GM18951 (cell line): ENCODE measurements at regions not wholly inside any gene's neighbourhood (a gene's known extent, or its start where the extent isn't known, plus 50 kb on each side); places are given as distances from the start of the nearest gene placed in this dataset.
"Not testable (repeated sequence)": the region's sequence is repeated elsewhere in the genome, so short reads cannot be mapped to it uniquely, and the experiment has no call there.

ENCODE experiments used
- POLR2A ChIP-seq: IDR thresholded peaks from 4 replicates; pipeline ENCODE4 v1.6.1; 2011; ENCODE audit warnings: mild to moderate bottlenecking; ENCODE audit not compliant: insufficient read length, insufficient read depth; ENCODE audit errors: extremely low read depth
- in situ Hi-C: fragments of 300-500 bp; cut with MboI; formaldehyde crosslinking; loops from one replicate; pipeline ENCODE4 v1.12.0; 2022; ENCODE audit warnings: low sequenced_read_pairs, mixed read lengths, inconsistent platforms; ENCODE audit not compliant: unreplicated experiment

DNA sequence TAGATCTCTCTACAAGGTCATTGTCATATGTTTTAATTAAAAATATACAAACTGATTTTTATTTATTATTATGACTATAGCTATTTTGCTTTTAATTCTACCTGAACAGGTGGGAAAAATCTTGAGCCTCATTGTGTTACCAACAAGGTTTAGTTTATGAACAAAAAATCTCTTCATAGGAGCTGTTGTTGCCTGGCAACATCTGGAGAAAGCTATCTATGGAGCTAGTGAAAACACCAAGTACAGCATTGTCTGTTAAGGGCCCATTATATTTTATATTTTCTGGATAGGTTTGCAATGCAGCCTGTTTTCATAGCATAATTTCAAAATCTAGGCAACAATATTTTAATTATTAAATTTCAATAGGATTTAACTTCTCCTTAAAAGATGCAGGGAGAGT, 383.0 kb upstream of the TMEFF2 start:
- TF ChIP-seq POLR2A = no peak
- in situ Hi-C loops = no loop called here

GRCh38 chr2:192574552-192574951, 379.8 kb upstream of the TMEFF2 start:
- in situ Hi-C loops = no loop called here

GRCh38 chr2:192571636-192572035, 376.9 kb upstream of the TMEFF2 start:
- in situ Hi-C loops = no loop called here
- no peak for TF ChIP-seq POLR2A

More at GRCh38 chr2:192574552-192574951, 379.8 kb upstream of the TMEFF2 start:
- TF ChIP-seq POLR2A = no peak

DNA sequence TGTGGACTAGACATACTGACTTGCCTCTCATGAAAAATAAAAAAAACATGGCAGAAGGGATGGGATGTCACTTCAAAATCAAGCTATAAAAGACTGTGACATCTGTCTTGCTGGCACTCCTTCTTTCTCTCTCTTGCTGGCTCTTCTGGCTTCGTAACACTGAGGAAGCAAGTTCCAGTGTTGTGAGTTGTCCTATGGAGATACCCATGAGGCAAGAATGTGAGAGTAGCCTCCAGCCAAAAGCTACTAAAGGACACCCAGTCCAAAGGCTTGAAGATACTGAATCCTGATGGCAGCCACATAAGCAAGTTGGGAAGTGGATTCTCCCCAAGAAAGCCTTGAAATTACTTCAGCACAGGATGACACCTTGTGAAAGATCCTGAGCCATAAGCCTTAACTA, 376.1 kb upstream of the TMEFF2 start:
- in situ Hi-C loops = no loop called here
- TF ChIP-seq POLR2A = no peak

DNA sequence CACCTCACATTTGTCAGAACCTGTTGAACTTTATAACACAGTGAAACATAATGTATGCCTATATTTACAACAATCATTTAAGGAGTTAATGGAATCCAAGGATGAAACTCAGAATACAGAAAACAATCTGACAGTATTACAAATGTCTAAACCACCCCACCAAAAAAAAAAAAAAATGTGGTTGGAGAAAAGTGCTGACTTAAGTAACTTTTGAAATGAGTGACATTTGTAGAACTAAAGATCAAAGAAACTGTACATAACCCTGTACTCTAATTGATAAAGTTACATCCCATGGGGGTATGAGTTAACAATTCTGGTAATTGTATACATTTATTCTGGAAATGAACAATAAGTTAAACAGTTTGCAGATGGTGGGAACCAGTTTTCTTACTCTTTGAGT, 372.1 kb upstream of the TMEFF2 start:
- in situ Hi-C loops = no loop called here
- TF ChIP-seq POLR2A = no peak

DNA sequence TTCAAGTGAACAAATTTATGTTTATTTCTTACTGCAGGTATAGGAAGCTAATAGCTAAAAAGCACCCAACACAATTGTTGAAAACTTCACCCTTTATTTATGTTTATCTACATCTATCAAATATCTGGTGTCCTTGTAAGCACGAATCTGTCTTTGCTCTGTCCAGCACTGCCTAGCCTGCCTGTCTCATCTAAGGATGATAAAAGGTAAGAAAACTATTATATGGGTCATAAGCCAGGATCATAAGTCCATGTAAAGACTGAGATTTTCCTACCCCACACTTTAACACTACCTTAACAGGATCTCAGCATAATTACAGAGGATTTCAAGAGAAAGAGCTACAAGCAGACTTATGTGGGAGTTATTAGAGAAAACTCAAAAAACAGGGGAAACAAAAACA, 365.6 kb upstream of the TMEFF2 start:
- no peak for TF ChIP-seq POLR2A
- in situ Hi-C loops = no loop called here

DNA sequence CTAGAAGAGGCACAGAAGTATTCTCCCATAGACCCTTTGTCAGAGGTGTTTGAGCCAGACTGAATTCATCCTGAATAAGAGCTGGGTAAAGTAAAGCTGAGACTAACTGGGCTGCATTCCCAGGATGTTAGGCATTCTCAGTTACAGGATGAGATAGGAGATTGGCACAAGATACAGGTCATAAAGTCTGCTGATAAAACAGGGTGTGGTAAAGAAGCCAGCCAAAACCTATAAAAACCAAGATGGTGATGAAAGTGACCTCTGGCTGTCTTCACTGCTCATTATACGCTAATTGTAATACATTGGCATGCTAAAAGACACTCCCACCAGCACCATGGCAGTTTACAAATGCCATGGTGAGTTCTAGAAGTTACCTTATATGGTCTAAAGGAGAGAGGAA, 364.9 kb upstream of the TMEFF2 start:
- in situ Hi-C loops = no loop called here
- no peak for TF ChIP-seq POLR2A

- TF ChIP-seq POLR2A = no peak
- in situ Hi-C loops = no loop called here
These were observed 363.9 kb upstream of the TMEFF2 start for GRCh38 chr2:192558637-192559036.

GRCh38 chr2:192555740-192556139, 361.0 kb upstream of the TMEFF2 start:
- TF ChIP-seq POLR2A = no peak
- in situ Hi-C loops = no loop called here

DNA sequence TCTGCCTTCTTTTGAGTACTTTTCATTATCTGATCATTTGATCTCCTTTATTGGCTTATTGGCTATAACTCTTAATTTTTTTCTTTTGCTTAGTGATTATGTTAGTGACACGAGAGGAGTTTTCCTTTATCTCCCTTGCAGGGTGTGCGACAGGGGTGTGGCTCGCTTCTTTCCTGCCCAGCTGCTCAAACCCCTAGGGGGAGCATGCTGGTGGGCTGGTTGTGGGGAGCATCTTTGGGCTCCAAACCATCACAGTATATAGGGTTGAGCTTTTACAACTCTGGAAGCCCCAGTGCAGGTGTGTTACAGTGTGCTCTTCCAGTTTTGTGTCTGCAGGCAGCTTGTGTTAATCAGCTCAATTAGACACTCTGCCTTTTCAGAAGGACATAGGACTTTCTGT, 357.0 kb upstream of the TMEFF2 start:
- in situ Hi-C loops = no loop called here

GRCh38 chr2:192546565-192546964, 351.8 kb upstream of the TMEFF2 start:
- TF ChIP-seq POLR2A = no peak
- in situ Hi-C loops = no loop called here

More for the DNA sequence above, 357.0 kb upstream of the TMEFF2 start:
- no peak for TF ChIP-seq POLR2A

GRCh38 chr2:192544371-192544955, 349.7 kb upstream of the TMEFF2 start:
- no peak for TF ChIP-seq POLR2A
- in situ Hi-C loops = no loop called here

GRCh38 chr2:192542148-192543066, 347.7 kb upstream of the TMEFF2 start:
- in situ Hi-C loops = not testable (repeated sequence)

- in situ Hi-C loops = no loop called here
- TF ChIP-seq POLR2A = no peak
These were observed 344.6 kb upstream of the TMEFF2 start for GRCh38 chr2:192539306-192539705.

DNA sequence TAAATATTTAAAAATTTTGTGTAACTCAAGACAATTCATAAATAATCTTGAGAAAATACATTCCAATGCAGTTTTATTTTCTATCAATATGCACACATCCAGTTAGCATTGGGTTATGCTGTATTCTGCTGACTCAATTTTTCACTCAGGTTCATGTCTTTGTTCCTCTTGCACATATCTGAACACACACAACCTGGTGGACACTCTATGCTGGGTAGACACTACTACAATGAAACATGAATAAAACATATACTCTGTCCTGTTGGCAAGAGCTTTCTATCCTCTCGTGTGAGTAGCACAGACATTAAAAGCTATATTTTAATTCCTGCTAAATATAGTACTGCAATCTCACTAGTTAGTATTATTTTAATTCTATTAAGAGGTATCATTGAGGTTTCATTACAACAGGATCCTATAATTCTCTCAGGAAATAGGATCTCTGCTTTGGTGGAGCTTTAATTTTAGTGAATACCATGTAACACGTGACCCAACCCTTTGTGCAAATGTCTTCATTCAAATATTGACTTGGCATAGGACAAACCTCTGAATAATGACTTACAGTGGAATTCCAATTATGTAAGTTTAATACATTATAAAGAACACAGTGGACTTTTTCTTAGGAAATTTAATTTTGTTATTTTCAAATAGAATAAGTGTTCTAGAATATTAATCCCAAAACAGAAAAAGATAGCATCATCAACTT, 342.3 kb upstream of the TMEFF2 start:
- no peak for TF ChIP-seq POLR2A
- in situ Hi-C loops = no loop called here
